Fibroblast of peridontal ligament (primary cell): ENCODE measurements at regions not wholly inside any gene's neighbourhood (a gene's known extent, or its start where the extent isn't known, plus 50 kb on each side); places are given as distances from the start of the nearest gene placed in this dataset.
"Not testable (repeated sequence)": the region's sequence is repeated elsewhere in the genome, so short reads cannot be mapped to it uniquely, and the experiment has no call there.

ENCODE experiments used
- DNase-seq: peaks from one replicate; pipeline ENCODE4 v3.0.0-alpha.2; 2010; ENCODE audit errors: extremely low read depth

DNA sequence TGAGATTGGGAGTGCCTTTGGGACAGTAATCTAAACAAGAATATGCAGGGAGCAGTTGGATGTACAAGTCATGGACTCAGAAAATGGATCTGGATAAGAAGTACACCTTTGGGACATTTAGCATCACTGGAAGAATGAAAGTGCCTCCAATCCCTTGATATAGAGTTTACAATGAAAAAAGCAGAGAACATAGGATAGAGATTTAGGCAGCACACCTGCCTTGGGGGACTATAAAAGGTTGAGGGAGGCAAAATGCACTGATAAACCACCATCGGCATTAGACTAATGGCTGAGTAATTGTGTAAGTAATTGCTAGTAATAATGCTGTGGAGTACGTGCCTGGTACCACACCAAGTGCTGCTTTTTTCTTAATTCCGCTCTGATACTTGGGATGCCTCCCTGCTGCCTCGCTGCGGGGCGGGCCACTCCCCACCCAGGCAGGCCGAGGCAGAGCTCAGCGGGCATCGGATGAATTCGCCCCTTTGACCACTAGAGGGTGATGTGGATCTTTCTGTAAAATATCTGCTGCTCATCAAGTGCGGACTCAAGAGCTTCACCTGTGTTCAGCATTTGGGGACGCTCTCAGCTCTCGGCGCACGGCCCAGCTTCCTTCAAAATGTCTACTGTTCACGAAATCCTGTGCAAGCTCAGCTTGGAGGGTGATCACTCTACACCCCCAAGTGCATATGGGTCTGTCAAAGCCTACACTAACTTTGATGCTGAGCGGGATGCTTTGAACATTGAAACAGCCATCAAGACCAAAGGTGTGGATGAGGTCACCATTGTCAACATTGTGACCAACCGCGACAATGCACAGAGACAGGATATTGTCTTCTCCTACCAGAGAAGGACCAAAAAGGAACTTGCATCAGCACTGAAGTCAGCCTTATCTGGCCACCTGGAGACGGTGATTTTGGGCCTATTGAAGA lies 99.9 kb downstream of the ANKRD18B start:
- peak; percentile 81 for DNase-seq

DNA sequence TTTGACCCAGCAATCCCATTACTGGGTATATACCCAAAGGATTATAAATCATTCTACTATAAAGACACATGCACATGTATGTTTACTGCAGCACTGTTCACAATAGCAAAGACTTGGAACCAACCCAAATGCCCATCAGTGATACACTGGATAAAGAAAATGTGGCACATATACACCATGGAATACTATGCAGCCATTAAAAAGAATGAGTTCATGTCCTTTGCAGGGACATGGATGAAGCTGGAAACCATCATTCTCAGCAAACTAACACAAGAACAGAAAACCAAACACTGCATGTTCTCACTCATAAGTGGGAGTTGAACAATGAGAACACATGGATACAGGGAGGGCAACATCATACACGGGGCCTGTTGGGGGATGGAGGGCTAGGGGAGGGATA lies 104.3 kb downstream of the ANKRD18B start:
- DNase-seq: not testable (repeated sequence)

- no peak for DNase-seq
Observed at GRCh38 chr9:33628865-33629410, 104.9 kb downstream of the ANKRD18B start.

DNA sequence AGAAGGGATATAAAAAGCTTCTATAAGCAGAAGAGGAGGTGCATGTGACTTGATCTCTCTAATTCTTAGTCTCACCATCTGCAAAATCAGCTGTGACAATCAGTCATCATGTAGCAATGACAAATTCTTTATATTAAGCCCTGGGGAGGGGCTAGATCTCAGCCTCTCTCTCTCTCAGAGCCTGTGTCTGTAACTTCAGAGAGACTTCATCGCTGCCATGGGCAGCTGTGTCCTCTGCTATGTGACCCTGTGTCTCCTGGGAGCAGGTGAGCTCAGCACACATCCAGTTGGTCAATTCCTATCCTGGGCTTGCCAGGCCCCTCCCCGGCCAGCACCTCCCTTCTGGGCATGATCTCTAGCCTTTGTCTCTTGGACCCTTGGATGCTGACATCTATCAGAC lies 109.6 kb downstream of the ANKRD18B start:
- no peak for DNase-seq

- no peak for DNase-seq
Observed at GRCh38 chr9:33637881-33638280, 113.8 kb downstream of the ANKRD18B start.

GRCh38 chr9:33638391-33638915 lies 114.4 kb downstream of the ANKRD18B start:
- no peak for DNase-seq

GRCh38 chr9:33645706-33646105 lies 121.7 kb downstream of the ANKRD18B start:
- DNase-seq: peak; percentile 6

DNA sequence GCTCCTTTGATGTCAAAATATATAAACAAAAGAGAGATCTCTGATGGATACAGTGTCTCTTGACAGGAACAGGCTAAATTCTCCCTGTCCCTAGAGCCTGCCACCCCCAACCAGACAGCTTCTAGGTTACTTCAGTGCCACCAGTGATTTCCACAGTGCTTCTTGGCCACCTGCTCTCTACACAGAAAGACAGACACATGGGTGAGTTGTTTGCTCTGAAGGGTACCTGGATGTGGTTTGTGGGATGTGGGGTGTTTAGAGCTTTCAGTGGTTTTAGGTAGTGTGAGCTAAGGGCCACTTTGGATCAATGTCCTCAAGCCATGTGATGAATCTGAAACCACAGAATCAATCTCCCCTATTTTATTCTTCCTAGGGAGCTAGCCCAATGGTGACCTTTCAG lies 125.4 kb downstream of the ANKRD18B start:
- DNase-seq: no peak

DNA sequence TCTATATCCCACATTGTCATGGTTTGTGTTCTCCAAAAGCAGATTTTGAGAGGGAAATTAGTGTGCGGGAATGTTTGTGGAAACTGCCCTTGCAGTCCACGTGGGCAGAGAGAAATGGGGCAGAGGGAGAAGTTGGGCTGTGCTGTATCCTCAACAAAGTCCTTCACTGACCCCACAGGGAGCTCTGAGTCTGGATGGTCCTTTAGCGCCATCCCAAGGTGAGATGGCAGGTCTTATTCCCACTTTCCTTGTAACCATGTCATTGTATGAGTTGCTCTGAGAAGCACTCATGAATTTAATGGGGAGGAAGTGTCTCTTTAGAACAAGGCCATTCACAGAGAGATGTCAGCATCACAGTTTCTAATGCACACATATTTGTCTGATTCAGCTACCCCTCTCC lies 127.1 kb downstream of the ANKRD18B start:
- no peak for DNase-seq

GRCh38 chr9:33659921-33660320 lies 135.4 kb upstream of the PRSS3 start:
- DNase-seq: no peak

GRCh38 chr9:33660772-33661171 lies 134.6 kb upstream of the PRSS3 start:
- DNase-seq: no peak

GRCh38 chr9:33661176-33661575 lies 134.2 kb upstream of the PRSS3 start:
- DNase-seq: no peak

DNA sequence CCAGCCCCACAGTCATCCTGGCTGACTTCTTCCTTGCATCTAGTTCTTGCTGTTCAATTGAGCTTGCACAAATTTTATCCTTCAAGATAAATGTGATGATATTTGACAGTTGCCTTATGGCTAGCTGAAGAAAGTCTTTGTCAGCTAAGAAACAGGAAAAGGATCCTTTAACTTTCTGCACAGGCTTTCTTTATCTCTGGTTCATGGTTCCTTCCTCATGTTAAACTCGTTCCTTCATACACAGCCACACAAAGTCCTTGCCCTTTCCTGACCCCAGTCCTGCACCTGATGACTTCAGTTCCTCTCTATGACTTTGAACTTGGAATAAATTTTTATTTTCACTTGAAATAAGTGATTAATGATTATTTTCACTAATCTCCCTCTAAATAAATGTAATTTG lies 132.5 kb upstream of the PRSS3 start:
- DNase-seq: no peak

GRCh38 chr9:33676194-33676745 lies 119.1 kb upstream of the PRSS3 start:
- DNase-seq: peak; percentile 7

DNA sequence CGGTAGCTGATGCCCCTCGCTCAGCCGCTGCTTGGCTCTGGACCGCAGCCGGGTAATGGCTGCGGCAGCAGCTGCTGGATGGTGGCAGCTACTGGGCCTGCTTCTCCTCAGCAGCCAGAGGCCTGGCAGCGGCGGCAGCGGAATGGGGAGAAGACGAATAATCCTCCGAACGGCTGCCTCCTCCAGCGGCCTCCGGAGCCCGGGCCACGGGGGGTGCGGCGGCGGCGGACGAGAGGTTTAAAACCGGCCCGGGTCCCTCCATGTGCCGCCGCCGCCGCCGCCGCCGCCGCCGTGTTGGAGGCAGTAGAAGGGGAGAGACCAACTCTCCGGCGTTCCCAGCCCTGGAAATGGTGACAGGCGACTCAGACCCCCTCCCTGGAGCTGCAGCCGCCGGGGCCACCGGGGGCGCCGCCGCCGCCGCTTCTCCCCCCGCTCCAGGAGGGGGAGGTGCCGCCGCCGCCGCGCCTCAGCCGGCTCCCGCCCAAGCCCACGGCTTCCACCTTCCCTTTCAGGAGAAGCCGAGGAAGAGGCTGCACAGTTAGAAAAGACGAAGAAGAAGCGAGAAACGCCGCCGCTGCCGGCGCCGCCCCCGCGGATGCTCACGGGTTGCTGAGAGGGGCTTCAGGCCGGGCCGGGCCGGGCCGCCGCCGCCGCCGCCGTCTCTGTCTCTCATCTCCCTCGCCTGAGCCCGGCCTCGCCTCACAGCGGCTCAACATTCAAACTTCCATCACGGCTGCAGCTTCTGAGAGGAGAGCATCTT lies 118.4 kb upstream of the PRSS3 start:
- peak; percentile 12 for DNase-seq

DNA sequence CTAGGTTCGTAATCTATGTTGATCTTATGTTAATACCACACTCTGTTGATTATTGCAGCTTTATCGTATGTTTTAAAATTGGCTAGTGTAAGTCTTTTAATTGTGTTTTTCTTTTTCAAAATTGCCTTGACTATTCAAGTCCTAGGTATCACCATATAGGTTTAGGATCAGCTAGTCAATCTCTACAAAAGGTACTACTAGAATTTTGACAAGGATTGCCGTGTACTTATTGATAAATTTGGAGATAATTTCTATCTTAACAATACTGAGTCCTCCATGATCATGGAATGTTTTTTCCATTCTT lies 117.9 kb upstream of the PRSS3 start:
- no peak for DNase-seq

GRCh38 chr9:33677961-33678360 lies 117.4 kb upstream of the PRSS3 start:
- DNase-seq: no peak

DNA sequence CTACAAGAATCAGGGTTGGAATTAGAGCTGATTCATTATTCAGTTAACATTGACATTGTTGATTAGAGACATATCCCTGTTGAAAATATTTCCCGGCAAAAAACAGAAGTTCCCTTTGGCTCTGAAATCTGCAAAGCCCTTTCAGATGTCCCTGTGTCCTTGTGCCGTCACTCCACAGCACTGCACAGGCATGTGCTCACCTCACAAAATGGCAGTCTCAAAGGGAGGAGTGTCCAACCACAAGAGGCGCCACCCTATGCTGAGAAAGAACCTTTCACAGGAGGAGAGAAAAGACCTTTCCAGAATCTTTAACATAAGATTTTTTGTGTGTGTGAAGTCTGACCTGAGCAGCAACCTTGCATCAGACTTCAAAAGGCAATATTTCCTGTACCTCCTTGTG lies 112.8 kb upstream of the PRSS3 start:
- no peak for DNase-seq

DNA sequence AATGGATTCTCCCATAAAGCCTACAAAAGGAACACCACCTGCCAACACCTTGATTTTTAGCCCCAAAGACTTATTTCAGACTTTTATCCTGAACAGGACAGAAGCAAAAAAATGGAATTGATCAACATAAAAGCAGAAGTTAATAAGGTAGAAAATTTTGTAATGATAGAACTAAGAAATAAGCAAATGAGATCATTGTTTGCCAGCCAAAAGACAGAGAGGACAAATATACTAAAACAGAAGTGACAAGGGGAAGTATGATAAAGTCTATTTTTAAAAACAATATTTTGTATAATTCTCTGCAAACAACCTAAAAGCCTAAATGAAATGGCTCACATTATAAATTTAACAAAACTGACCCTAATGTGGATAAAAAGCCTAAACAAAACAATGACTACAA lies 110.5 kb upstream of the PRSS3 start:
- DNase-seq: no peak

DNA sequence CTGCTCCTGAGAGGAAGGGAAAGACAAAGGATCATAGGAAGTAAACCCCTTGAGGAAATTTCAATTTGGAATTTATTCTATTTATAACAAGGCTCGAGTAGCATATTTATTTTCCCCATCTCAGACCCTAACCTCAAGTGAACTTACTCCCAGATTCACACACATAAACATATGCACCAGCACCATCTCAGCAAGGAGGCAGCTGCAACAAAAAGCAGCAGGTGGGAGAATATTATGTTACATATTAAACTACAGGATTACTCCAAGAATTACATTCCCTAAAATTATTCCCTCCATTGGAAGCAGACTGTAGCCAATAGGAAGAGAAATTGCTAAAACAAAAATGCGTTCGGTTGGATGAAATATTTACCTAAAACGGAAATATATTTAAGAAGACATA lies 108.4 kb upstream of the PRSS3 start:
- DNase-seq: no peak

DNA sequence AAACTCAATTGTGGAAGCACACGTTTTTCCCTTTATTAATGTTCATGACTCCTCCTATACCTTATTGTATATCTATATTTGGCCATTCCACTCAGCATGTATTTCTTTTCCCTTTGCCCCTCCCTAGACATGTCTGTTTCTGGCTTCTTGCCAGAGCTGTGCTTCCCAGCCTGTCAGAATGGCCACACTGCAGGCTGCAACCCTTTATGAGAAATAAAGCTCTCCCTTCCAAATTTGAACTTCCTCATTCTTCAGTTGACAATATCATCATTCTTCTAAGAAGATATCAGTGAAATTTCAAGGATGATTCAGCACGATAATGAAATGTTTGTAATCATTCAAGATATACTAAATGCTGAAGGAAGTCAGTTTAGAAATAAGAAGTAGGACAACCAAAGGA lies 107.6 kb upstream of the PRSS3 start:
- DNase-seq: no peak

DNA sequence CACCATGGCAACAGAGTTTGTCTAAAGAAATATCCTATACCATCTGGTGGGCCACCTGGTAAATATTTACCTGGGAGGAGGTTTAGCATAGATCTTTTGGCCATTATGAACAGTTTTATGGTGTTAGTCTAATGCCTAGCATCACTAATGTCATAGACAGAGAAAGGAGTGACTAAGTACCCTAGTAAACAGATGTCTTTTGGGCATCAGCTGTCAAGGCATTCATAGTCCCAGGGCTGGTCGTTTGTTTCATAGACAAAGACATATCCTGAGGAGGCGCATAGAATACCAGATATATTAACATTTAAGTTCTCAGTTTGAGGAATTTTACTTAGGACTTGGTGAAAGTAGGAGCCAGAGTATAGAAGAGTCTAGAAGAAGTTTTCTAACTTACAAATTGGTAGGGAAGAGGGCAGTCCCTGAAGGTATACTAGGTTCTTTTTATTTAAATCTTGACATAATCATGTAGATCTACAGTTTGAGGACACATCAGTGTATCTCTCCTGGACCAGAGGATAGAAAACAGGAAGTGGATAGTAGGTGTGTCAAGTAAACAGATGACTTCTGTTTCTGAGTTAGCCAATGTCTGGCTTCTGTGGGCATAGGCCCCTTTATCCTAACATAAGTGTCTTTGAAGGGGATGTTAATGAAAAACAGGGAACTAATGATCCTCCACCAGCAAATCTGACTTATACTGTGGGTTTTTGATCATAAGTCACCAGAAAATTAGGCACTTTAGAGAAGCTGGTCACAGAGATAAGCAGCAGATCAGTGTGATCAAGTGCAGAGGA lies 105.0 kb upstream of the PRSS3 start:
- DNase-seq: no peak
